ENCODE measurements at regions not wholly inside any gene's neighbourhood (a gene's known extent, or its start where the extent isn't known, plus 50 kb on each side); places are given as distances from the start of the nearest gene placed in this dataset.

DNA sequence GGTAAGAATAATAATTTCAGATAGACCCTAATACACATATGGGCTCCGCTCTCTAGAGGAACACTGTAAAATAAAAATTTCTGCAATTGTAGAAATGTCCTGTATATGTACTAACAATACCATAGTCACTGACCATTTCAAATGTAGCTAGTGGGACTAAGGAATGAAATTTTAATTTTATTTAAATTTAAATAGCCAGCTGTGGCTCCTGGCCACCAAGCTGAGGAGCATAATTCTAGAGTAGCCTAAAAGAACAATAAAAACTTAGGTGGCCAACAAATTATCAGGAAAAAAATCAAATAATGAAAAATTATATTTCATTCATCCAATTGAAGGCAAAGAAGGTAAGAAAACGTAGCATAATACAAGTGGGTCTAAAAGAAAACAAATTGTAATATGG is 240.9 kb upstream of the MIR17HG start:
- FAIRE-seq = no peak
- TF ChIP-seq CTCF (IDR thresholded peaks at IDR 0.05; ENCODE audit: insufficient read depth, missing control alignments) = no peak

GRCh38 chr13:91108315-91108714 is 239.2 kb upstream of the MIR17HG start:
- DNase-seq (ENCODE audit: insufficient read length, low spot score) (no peak), FAIRE-seq (no peak)
- TF ChIP-seq CTCF (IDR thresholded peaks at IDR 0.05; ENCODE audit: insufficient read depth, missing control alignments) = no peak

More for the DNA sequence above, 240.9 kb upstream of the MIR17HG start:
- DNase-seq (ENCODE audit: insufficient read length, low spot score) = no peak

DNA sequence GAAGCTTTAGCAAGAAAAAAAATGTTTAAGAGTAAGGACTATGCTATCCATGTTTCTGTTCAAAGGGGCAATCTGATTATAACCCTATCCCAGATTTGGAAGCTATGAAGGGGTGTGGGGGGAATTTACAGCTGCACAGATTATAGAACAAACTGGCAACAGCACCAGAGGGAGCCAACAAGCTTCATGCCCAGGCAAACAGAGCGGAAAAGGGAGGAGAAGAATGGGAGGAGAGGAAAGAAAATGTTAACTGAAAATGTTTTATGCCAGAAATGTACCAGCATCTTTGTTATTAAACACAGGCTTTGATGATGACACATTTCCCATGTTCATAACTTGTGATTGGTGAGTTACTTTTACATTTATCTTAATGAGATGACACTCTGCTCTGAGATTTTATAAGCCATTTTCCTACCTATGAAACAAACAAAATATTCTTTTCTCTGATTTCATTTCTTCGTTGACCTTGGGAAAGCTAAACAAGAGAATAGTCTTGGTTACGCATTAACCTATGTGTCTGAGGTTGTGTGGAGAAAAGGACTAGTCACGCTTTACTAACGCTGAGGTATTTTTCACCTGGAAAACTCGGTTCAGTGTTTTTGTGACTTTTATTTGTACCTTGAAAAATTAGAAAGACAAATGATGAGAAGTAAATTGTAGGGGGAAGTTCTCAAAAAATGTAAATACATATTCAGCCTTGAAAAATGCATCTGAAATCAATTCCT is 235.8 kb upstream of the MIR17HG start:
- peak; percentile 39 for TF ChIP-seq CTCF (IDR thresholded peaks at IDR 0.05; ENCODE audit: insufficient read depth, missing control alignments)
- DNase-seq (ENCODE audit: insufficient read length, low spot score) = no peak
- FAIRE-seq = peak; percentile 77

- DNase-seq (ENCODE audit: insufficient read length, low spot score) = no peak
- no peak for TF ChIP-seq CTCF (IDR thresholded peaks at IDR 0.05; ENCODE audit: insufficient read depth, missing control alignments)
- FAIRE-seq = peak; percentile 90
These were observed 235.1 kb upstream of the MIR17HG start for GRCh38 chr13:91112201-91112923.

GRCh38 chr13:91112924-91113277 is 234.6 kb upstream of the MIR17HG start:
- TF ChIP-seq CTCF (IDR thresholded peaks at IDR 0.05; ENCODE audit: insufficient read depth, missing control alignments) = no peak
- peak; percentile 16 for FAIRE-seq
- DNase-seq (ENCODE audit: insufficient read length, low spot score) = no peak

DNA sequence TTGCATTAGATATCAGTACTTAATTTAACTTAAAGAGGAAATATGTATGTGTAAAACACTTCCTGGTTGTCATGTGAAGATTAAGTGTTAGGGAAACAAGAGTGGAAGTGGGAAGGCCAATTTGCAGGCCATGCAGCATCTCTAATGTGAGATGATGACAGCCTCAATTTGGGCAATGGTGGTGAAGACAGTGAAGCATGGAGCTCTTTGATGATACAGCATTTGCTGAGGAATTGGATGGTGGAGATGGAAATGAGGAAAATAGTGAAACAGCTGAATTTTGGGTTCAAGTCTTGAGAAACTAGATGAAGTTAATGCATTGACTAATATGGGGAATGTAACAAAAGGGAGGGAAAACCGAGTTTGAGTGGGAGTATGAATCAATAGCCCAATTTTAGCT is 231.7 kb upstream of the MIR17HG start:
- DNase-seq (ENCODE audit: insufficient read length, low spot score) (no peak), FAIRE-seq (peak; percentile 74)
- TF ChIP-seq CTCF (IDR thresholded peaks at IDR 0.05; ENCODE audit: insufficient read depth, missing control alignments) = no peak

DNA sequence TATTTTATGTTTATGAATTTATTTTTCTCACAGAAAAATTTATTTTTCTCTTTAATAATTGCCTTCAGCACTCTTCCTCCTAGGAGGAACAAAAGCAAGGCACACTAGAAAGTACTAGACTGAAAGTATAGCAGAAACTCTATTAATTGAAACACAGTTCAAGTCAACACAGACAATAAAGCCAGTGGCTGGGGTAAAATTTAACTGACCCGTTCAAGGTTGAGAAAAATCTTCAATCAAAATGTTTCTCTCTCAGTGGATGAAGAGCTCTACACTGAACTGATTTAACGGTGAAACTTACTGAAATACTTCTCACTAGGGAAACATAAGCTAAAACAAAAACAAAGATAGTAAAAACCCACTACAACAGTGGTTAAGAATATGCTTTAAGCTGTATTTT is 230.1 kb upstream of the MIR17HG start:
- TF ChIP-seq CTCF (IDR thresholded peaks at IDR 0.05; ENCODE audit: insufficient read depth, missing control alignments) = no peak
- no peak for DNase-seq (ENCODE audit: insufficient read length, low spot score)
- FAIRE-seq = no peak
